MM.1S (cell line): ENCODE measurements at regions not wholly inside any gene's neighbourhood (a gene's known extent, or its start where the extent isn't known, plus 50 kb on each side); places are given as distances from the start of the nearest gene placed in this dataset.

Experiments used
- DNase-seq: peaks from one replicate; pipeline ENCODE4 v3.0.0-alpha.2; 2015
- H2AFZ ChIP-seq: fragments of 300-600 bp; sonication (generic); 2 replicates; pipeline ENCODE4 v1.6.0; 2016; ENCODE audit warnings: antibody characterized with exemption, low read length
- H3F3A ChIP-seq: fragments of 300-600 bp; sonication (generic); 2 replicates; pipeline ENCODE4 v1.6.1; 2016; ENCODE audit warnings: mild to moderate bottlenecking, antibody characterized with exemption, low read length, moderate library complexity, mixed read lengths; ENCODE audit not compliant: insufficient read depth
- H3K27ac ChIP-seq: fragments of 300-600 bp; sonication (generic); 2 replicates; pipeline ENCODE4 v1.5.1; 2016; ENCODE audit warnings: mild to moderate bottlenecking, low read length
- H3K27me3 ChIP-seq: fragments of 300-600 bp; sonication (generic); replicated peaks from 2 replicates; pipeline ENCODE4 v1.6.0; 2016; ENCODE audit warnings: low read length; ENCODE audit not compliant: insufficient read depth
- H3K36me3 ChIP-seq: fragments of 300-600 bp; sonication (generic); replicated peaks from 2 replicates; pipeline ENCODE4 v1.6.1; 2016; ENCODE audit warnings: mild to moderate bottlenecking, low read length, mixed read lengths; ENCODE audit not compliant: insufficient read depth
- H3K4me1 ChIP-seq: fragments of 300-600 bp; sonication (generic); 2 replicates; pipeline ENCODE4 v1.6.1; 2016; ENCODE audit warnings: low read length, mixed read lengths
- H3K4me2 ChIP-seq: fragments of 300-600 bp; sonication (generic); 2 replicates; pipeline ENCODE4 v1.6.0; 2016; ENCODE audit warnings: low read depth, low read length
- H3K4me3 ChIP-seq: fragments of 300-600 bp; sonication (generic); 2 replicates; pipeline ENCODE4 v1.5.1; 2016; ENCODE audit warnings: low read length, mixed read lengths
- H3K79me2 ChIP-seq: fragments of 300-600 bp; sonication (generic); 2 replicates; pipeline ENCODE4 v1.6.1; 2016; ENCODE audit warnings: mixed run types, low read length, mixed read lengths
- H3K9ac ChIP-seq: fragments of 300-600 bp; sonication (generic); 2 replicates; pipeline ENCODE4 v1.6.1; 2016; ENCODE audit warnings: low read length, mixed read lengths
- H3K9me2 ChIP-seq: fragments of 300-600 bp; sonication (generic); replicated peaks from 2 replicates; pipeline ENCODE4 v1.6.1; 2016; ENCODE audit warnings: mild to moderate bottlenecking, low read length, mixed read lengths; ENCODE audit not compliant: insufficient read depth
- H3K9me3 ChIP-seq: fragments of 300-600 bp; sonication (generic); replicated peaks from 2 replicates; pipeline ENCODE4 v1.6.1; 2016; ENCODE audit warnings: mild to moderate bottlenecking, low read length, mixed read lengths; ENCODE audit not compliant: insufficient read depth
- H4K20me1 ChIP-seq: fragments of 300-600 bp; sonication (generic); 2 replicates; pipeline ENCODE4 v1.6.1; 2016; ENCODE audit warnings: mild to moderate bottlenecking, low read length, moderate library complexity, mixed read lengths; ENCODE audit not compliant: insufficient read depth
- EZH2 ChIP-seq: fragments of 300-600 bp; sonication (generic); optimal IDR thresholded peaks from 2 replicates; pipeline ENCODE3; 2017; ENCODE audit warnings: low read depth, mild to moderate bottlenecking, antibody characterized with exemption, low read length, mixed read lengths
- EZH2phosphoT487 ChIP-seq: fragments of 300-600 bp; sonication (generic); IDR thresholded peaks from 2 replicates; pipeline ENCODE4 v1.6.1; 2018; ENCODE audit warnings: antibody characterized with exemption, low read length
- TF ChIP-seq, protein P1 (sequence below): fragments of 300-600 bp; sonication (generic); IDR thresholded peaks from 2 replicates; pipeline ENCODE4 v1.5.1; 2016; ENCODE audit warnings: antibody characterized with exemption, low read length, mixed read lengths

DNA sequence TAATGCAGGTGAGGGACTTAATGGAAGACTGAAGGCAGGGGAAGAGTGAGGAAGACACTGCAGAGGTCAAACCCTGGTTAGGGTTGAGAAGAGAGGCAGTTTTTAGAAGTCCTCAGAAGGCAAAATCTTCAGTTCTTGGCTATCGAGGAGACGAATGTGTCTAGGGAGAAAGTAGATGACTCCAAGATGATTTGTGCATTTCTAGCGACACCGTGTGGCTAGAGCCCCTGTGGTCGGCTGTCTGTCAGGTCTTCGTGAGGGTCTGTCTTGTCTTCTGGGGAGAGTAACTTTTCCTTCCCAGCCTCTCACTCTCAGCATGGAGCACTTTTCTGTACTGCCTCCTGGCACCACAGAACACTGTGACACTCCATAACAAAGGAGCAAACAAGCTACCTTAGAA lies 458.1 kb downstream of the STIM2 start:
- Histone ChIP-seq H2AFZ (no peak overlapping the region), H3K36me3 (no peaks in the 10 kb centered on the region), H3K4me1 (no peaks in the 10 kb centered on the region), H3K9me3 (no peaks in the 10 kb centered on the region), H3K4me3 (no peak overlapping the region), H3K9me2 (no peaks in the 10 kb centered on the region), H3K27me3 (no peaks in the 10 kb centered on the region), H3K4me2 (no peak overlapping the region), H3F3A (no peaks in the 10 kb centered on the region), H3K9ac (no peak overlapping the region), H4K20me1 (no peaks in the 10 kb centered on the region), H3K27ac (no peak overlapping the region), H3K79me2 (no peaks in the 10 kb centered on the region)
- TF ChIP-seq, protein P1, sequence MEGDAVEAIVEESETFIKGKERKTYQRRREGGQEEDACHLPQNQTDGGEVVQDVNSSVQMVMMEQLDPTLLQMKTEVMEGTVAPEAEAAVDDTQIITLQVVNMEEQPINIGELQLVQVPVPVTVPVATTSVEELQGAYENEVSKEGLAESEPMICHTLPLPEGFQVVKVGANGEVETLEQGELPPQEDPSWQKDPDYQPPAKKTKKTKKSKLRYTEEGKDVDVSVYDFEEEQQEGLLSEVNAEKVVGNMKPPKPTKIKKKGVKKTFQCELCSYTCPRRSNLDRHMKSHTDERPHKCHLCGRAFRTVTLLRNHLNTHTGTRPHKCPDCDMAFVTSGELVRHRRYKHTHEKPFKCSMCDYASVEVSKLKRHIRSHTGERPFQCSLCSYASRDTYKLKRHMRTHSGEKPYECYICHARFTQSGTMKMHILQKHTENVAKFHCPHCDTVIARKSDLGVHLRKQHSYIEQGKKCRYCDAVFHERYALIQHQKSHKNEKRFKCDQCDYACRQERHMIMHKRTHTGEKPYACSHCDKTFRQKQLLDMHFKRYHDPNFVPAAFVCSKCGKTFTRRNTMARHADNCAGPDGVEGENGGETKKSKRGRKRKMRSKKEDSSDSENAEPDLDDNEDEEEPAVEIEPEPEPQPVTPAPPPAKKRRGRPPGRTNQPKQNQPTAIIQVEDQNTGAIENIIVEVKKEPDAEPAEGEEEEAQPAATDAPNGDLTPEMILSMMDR, result peak; percentile 26
- TF ChIP-seq EZH2phosphoT487 (no peak), EZH2 (no peak)
- no peak for DNase-seq

DNA sequence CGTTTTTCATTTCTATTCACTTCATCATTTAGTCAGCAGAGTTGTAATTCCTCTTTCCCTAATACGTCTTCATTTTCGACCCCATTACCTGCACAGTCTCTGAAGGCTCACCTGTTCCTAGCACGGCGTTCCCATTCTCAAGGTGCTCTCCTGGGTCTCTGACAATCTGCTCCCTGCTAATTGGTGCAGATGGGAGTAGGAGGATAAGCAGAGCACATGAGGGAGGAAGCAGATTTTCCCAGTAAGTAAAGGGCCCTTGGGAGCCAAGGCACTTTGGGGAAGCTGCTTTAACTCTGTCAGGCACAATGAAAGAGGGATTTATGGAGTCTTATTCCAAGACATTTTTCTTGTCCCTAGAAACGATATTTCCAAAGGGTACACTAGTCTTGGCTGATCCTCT lies 466.4 kb downstream of the STIM2 start:
- no peak overlapping the region for H2AFZ ChIP-seq
- H3K36me3 ChIP-seq, result no peaks in the 10 kb centered on the region
- TF ChIP-seq EZH2 (no peak), EZH2phosphoT487 (no peak)
- TF ChIP-seq, protein P1, result no peak
- no peaks in the 10 kb centered on the region for H3K9me2 ChIP-seq
- H3K4me2 ChIP-seq, result no peak overlapping the region
- no peak for DNase-seq
- H3K9me3 ChIP-seq, result no peaks in the 10 kb centered on the region
- no peak overlapping the region for H3K4me3 ChIP-seq
- H3K79me2 ChIP-seq, result no peaks in the 10 kb centered on the region
- H3K27me3 ChIP-seq, result no peaks in the 10 kb centered on the region
- H3K4me1 ChIP-seq, result no peaks in the 10 kb centered on the region
- no peaks in the 10 kb centered on the region for H4K20me1 ChIP-seq
- H3F3A ChIP-seq, result no peaks in the 10 kb centered on the region
- no peak overlapping the region for H3K9ac ChIP-seq
- H3K27ac ChIP-seq, result no peak overlapping the region

DNA sequence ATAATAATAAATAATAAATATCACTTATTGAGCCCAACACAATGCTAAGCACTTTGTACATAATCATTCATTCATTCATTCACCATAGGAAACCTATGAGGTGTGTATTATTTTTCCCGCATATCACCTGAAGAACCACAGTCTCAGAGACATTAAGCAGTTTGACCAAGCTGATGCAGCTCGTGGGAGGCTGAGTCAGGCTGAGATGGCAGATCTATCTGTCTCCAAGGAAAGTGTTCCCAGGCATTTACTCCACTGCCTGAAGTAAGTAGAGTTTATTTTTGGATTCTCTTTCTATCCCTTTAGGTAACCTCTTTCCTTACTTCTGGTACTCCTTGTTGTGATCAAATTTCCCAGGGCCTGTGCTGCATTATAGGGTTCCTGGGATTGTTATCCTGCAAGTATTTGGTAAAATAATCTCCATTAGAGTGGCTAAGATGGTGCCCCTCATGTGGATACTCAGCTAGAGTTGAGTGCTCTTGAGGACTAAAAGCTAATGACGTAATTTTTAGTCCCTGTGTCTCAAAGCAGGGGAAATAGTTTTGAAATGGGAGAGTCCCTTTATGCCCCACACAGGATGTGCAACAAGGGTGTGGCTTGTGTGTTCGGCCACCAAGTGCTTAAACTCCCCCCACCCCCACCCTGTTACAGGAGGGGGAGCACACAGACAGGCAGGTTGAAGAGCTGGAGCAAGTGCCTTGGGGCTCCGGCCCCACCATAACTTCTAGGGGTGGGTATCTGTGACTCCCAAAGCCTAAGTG lies 467.0 kb downstream of the STIM2 start:
- TF ChIP-seq, protein P1, result no peak
- no peak for TF ChIP-seq EZH2
- no peak for TF ChIP-seq EZH2phosphoT487
- DNase-seq, result no peak
- no peak overlapping the region for H3K4me3 ChIP-seq

More for the DNA sequence above, 467.0 kb downstream of the STIM2 start:
- no peaks in the 10 kb centered on the region for H3K4me1 ChIP-seq
- H3K27me3 ChIP-seq, result no peaks in the 10 kb centered on the region
- no peaks in the 10 kb centered on the region for H3K9me2 ChIP-seq
- no peak overlapping the region for H3K9ac ChIP-seq
- H3K79me2 ChIP-seq, result no peaks in the 10 kb centered on the region
- no peak overlapping the region for H3K4me2 ChIP-seq
- no peak overlapping the region for H2AFZ ChIP-seq
- H3K9me3 ChIP-seq, result no peaks in the 10 kb centered on the region
- no peak overlapping the region for H3K27ac ChIP-seq
- H3F3A ChIP-seq, result no peaks in the 10 kb centered on the region
- no peaks in the 10 kb centered on the region for H4K20me1 ChIP-seq
- no peaks in the 10 kb centered on the region for H3K36me3 ChIP-seq
